T-helper 1 cell treated with Interleukin-12 subunit alpha and Interleukin-12 subunit beta and Interleukin-4 antibody, amounts not matched to agents 30 ng/mL and 1 ng/mL, for 36 hours (primary cell): ENCODE measurements at regions not wholly inside any gene's neighbourhood (a gene's known extent, or its start where the extent isn't known, plus 50 kb on each side); places are given as distances from the start of the nearest gene placed in this dataset.
"Not testable (repeated sequence)": the region's sequence is repeated elsewhere in the genome, so short reads cannot be mapped to it uniquely, and the experiment has no call there.

Source experiments
- intact Hi-C: fragments of 100-400 bp; cut with micrococcal nuclease; formaldehyde crosslinking; loops from one replicate; pipeline ENCODE4 v1.15.1; 2024

GRCh38 chr3:182133752-182134151 lies 422.0 kb downstream of the SOX2 start:
- intact Hi-C loops, result no loop called here

- intact Hi-C loops, result no loop called here
Measured at GRCh38 chr3:182135056-182135455, 423.3 kb downstream of the SOX2 start.

- intact Hi-C loops, result no loop called here
Measured at GRCh38 chr3:182136008-182136910, 424.5 kb downstream of the SOX2 start.

GRCh38 chr3:182138393-182138792 lies 426.7 kb downstream of the SOX2 start:
- intact Hi-C loops, result no loop called here

- intact Hi-C loops, result no loop called here
Measured at GRCh38 chr3:182139627-182140357, 428.1 kb downstream of the SOX2 start.

- intact Hi-C loops, result no loop called here
Measured at GRCh38 chr3:182142928-182143327, 431.2 kb downstream of the SOX2 start.

GRCh38 chr3:182143903-182144302 lies 432.2 kb downstream of the SOX2 start:
- intact Hi-C loops, result no loop called here

- intact Hi-C loops, result no loop called here
Measured at GRCh38 chr3:182148360-182148759, 436.6 kb downstream of the SOX2 start.

- intact Hi-C loops, result no loop called here
Measured at GRCh38 chr3:182149594-182149993, 437.9 kb downstream of the SOX2 start.

- intact Hi-C loops, result not testable (repeated sequence)
Measured at GRCh38 chr3:182156326-182156725, 444.6 kb downstream of the SOX2 start.

GRCh38 chr3:182165234-182165633 lies 453.5 kb downstream of the SOX2 start:
- intact Hi-C loops, result no loop called here

GRCh38 chr3:182172534-182172933 lies 460.8 kb downstream of the SOX2 start:
- intact Hi-C loops, result no loop called here

- intact Hi-C loops, result loop anchor here (5.0 kb wide), 1 partner anchor 1741 kb away; no protein-coding TSS in a partner anchor
Measured at GRCh38 chr3:182178488-182179200, 466.9 kb downstream of the SOX2 start.

- intact Hi-C loops, result loop anchor here (5.0 kb wide), 1 partner anchor 1742 kb away; no protein-coding TSS in a partner anchor
Measured at GRCh38 chr3:182179631-182180030, 467.9 kb downstream of the SOX2 start.

- intact Hi-C loops, result no loop called here
Measured at GRCh38 chr3:182180654-182181385, 469.1 kb downstream of the SOX2 start.

- intact Hi-C loops, result no loop called here
Measured at GRCh38 chr3:182182531-182182968, 470.8 kb downstream of the SOX2 start.

GRCh38 chr3:182183716-182184430 lies 472.1 kb downstream of the SOX2 start:
- intact Hi-C loops, result no loop called here

GRCh38 chr3:182185313-182185712 lies 473.6 kb downstream of the SOX2 start:
- intact Hi-C loops, result no loop called here

GRCh38 chr3:182190056-182190455 lies 478.3 kb downstream of the SOX2 start:
- intact Hi-C loops, result no loop called here

GRCh38 chr3:182198345-182198744 lies 486.6 kb downstream of the SOX2 start:
- intact Hi-C loops, result no loop called here
